Neural crest cell (in vitro differentiated cells): ENCODE measurements at regions not wholly inside any gene's neighbourhood (a gene's known extent, or its start where the extent isn't known, plus 50 kb on each side); places are given as distances from the start of the nearest gene placed in this dataset.

Experiments used
- DNase-seq: peaks from one replicate; pipeline ENCODE4 v3.0.0; 2021; ENCODE audit warnings: low read depth, mixed read lengths, low spot score
- H3K27ac Mint-ChIP-seq: one replicate; pipeline ENCODE4 v1.8.0; 2021; ENCODE audit warnings: mild to moderate bottlenecking, mixed read lengths; ENCODE audit not compliant: unreplicated experiment
- H3K27me3 Mint-ChIP-seq: 2 replicates; pipeline ENCODE4 v1.8.0; 2021; ENCODE audit warnings: low read depth, mild to moderate bottlenecking, mixed read lengths
- H3K36me3 Mint-ChIP-seq: 2 replicates; pipeline ENCODE4 v1.8.0; 2021; ENCODE audit warnings: low read depth, mild to moderate bottlenecking, mixed read lengths
- H3K4me1 Mint-ChIP-seq: 2 replicates; pipeline ENCODE4 v1.8.0; 2021; ENCODE audit warnings: mixed read lengths
- H3K4me3 Mint-ChIP-seq: one replicate; pipeline ENCODE4 v1.8.0; 2021; ENCODE audit warnings: mild to moderate bottlenecking, mixed read lengths
- H3K9me3 Mint-ChIP-seq: 2 replicates; pipeline ENCODE4 v1.8.0; 2021; ENCODE audit warnings: mixed read lengths
- CTCF ChIP-seq: fragments of 200-600 bp; sonication (generic); conservative IDR thresholded peaks from 2 replicates; pipeline ENCODE4 v1.5.0; 2021; ENCODE audit warnings: antibody characterized with exemption, mild to moderate bottlenecking

- Mint-ChIP-seq H3K36me3 (no peaks in the 10 kb centered on the region), H3K4me1 (peaks cover 13% of the 10 kb centered on the region), H3K27me3 (no peaks in the 10 kb centered on the region), H3K27ac (no peak overlapping the region), H3K4me3 (no peak overlapping the region), H3K9me3 (no peaks in the 10 kb centered on the region)
- no peak for TF ChIP-seq CTCF
- no peak for DNase-seq
Measured at GRCh38 chr10:4214908-4215307, 429.9 kb upstream of the KLF6 start.

- Mint-ChIP-seq H3K36me3 (no peaks in the 10 kb centered on the region), H3K9me3 (no peaks in the 10 kb centered on the region), H3K27ac (no peak overlapping the region), H3K4me3 (no peak overlapping the region), H3K4me1 (peaks cover 13% of the 10 kb centered on the region), H3K27me3 (no peaks in the 10 kb centered on the region)
- TF ChIP-seq CTCF: no peak
- no peak for DNase-seq
Measured at GRCh38 chr10:4213441-4213840, 428.4 kb upstream of the KLF6 start.

GRCh38 chr10:4212111-4212630 lies 427.2 kb upstream of the KLF6 start:
- Mint-ChIP-seq H3K27ac (no peak overlapping the region), H3K27me3 (no peaks in the 10 kb centered on the region), H3K4me3 (no peak overlapping the region), H3K9me3 (no peaks in the 10 kb centered on the region), H3K4me1 (peaks cover 11% of the 10 kb centered on the region), H3K36me3 (no peaks in the 10 kb centered on the region)
- no peak for TF ChIP-seq CTCF
- DNase-seq: no peak

GRCh38 chr10:4208499-4208898 lies 423.5 kb upstream of the KLF6 start:
- no peak for TF ChIP-seq CTCF
- H3K4me3 Mint-ChIP-seq: no peak overlapping the region
- H3K27ac Mint-ChIP-seq: no peak overlapping the region
- no peaks in the 10 kb centered on the region for H3K27me3 Mint-ChIP-seq
- no peaks in the 10 kb centered on the region for H3K9me3 Mint-ChIP-seq
- DNase-seq: no peak
- no peaks in the 10 kb centered on the region for H3K36me3 Mint-ChIP-seq
- no peaks in the 10 kb centered on the region for H3K4me1 Mint-ChIP-seq

- H3K27ac Mint-ChIP-seq: no peak overlapping the region
- no peak for TF ChIP-seq CTCF
- H3K4me3 Mint-ChIP-seq: no peak overlapping the region
- no peaks in the 10 kb centered on the region for H3K9me3 Mint-ChIP-seq
- no peaks in the 10 kb centered on the region for H3K27me3 Mint-ChIP-seq
- H3K36me3 Mint-ChIP-seq: no peaks in the 10 kb centered on the region
- peaks cover 5% of the 10 kb centered on the region for H3K4me1 Mint-ChIP-seq
- no peak for DNase-seq
Measured at GRCh38 chr10:4205113-4205512, 420.1 kb upstream of the KLF6 start.

- no peaks in the 10 kb centered on the region for H3K9me3 Mint-ChIP-seq
- H3K4me1 Mint-ChIP-seq: peaks cover 5% of the 10 kb centered on the region
- H3K27me3 Mint-ChIP-seq: no peaks in the 10 kb centered on the region
- no peak overlapping the region for H3K4me3 Mint-ChIP-seq
- no peak for DNase-seq
- TF ChIP-seq CTCF: no peak
- H3K27ac Mint-ChIP-seq: no peak overlapping the region
- no peaks in the 10 kb centered on the region for H3K36me3 Mint-ChIP-seq
Measured at GRCh38 chr10:4202938-4203337, 417.9 kb upstream of the KLF6 start.
